ENCODE measurements at regions not wholly inside any gene's neighbourhood (a gene's known extent, or its start where the extent isn't known, plus 50 kb on each side); places are given as distances from the start of the nearest gene placed in this dataset.
"Not testable (repeated sequence)": the region's sequence is repeated elsewhere in the genome, so short reads cannot be mapped to it uniquely, and the experiment has no call there.

DNA sequence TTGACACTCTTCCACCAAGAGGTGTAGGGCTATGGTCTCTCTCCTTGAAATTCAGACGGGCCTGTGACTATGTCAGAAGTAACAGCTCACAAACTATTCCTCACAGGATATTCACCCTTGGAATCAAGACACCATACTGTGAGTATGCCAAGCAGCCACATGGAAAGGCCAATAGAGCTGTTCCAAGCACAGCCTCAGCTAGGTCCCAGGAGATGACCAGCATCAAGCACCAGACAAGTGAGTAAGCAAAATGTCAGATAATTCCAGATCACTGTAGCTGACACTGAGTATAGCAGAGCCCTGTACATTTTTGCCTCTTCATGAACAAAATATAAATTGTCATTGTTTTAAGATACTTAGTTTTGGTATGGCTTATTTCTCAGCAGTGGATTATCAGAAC, 88.1 kb upstream of the KCND2 start:
- TF ChIP-seq, protein P1, sequence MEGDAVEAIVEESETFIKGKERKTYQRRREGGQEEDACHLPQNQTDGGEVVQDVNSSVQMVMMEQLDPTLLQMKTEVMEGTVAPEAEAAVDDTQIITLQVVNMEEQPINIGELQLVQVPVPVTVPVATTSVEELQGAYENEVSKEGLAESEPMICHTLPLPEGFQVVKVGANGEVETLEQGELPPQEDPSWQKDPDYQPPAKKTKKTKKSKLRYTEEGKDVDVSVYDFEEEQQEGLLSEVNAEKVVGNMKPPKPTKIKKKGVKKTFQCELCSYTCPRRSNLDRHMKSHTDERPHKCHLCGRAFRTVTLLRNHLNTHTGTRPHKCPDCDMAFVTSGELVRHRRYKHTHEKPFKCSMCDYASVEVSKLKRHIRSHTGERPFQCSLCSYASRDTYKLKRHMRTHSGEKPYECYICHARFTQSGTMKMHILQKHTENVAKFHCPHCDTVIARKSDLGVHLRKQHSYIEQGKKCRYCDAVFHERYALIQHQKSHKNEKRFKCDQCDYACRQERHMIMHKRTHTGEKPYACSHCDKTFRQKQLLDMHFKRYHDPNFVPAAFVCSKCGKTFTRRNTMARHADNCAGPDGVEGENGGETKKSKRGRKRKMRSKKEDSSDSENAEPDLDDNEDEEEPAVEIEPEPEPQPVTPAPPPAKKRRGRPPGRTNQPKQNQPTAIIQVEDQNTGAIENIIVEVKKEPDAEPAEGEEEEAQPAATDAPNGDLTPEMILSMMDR (IDR thresholded peaks at IDR 0.05; ENCODE audit: control insufficient read depth, extremely low read depth, insufficient read depth): no peak
- H3K4me3 ChIP-seq (ENCODE audit: low read depth, low read length): no peak overlapping the region
- DNase-seq (ENCODE audit: low read depth): no peak

DNA sequence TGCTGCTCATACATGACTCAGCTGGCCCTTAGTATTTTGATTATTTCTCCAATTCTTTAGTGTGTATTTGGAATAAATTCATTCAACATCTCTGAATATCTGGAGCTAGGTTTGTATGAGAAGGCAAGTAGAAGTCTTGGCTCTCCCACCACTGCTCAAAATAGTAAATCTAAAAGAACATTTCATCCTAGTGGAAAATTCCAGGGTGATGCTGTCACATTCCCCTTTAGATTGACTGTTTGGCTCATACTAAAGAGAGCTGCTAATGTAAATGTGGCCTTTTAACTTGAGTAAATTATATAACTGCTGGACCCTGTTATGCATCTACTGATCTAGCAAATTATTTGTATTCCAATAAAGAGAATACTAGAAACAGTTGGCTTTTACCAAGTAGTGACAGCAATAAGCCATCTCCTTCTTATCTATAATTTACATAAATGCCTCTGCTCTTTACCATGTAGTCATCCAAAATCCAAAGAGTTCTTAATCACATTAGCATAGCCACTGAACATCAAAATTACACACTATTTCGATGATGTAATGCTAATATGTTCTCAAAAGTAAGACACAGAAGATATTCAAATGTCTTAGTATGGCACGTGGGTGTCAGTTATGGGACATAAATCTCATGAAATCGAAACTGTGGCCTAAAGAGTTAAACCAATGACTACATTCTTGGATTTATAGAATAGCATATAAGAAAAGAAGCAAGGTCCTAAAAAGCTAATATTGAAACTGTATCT, 86.9 kb upstream of the KCND2 start:
- TF ChIP-seq, protein P1 (IDR thresholded peaks at IDR 0.05; ENCODE audit: control insufficient read depth, extremely low read depth, insufficient read depth): no peak

DNA sequence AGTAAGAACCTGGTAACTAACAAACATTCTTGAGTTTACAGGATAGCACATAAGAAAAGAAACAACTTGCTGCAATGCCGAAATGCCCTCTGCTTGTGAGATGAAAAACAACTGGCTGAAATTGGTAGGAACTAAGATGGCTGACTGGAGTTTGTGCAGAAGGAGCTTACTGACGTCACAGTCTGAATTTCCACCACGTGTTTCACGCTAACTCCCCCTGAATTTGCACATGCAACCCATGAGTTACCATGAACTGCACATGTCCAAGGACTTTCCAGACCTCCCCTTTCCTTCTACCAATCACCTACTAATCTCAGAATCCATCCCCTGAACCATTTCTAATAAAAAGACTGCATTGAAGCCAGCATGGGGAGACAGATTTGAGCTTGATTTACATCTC, 86.3 kb upstream of the KCND2 start:
- no peak for DNase-seq (ENCODE audit: low read depth)
- H3K4me3 ChIP-seq (ENCODE audit: low read depth, low read length): no peak overlapping the region
- TF ChIP-seq, protein P1 (IDR thresholded peaks at IDR 0.05; ENCODE audit: control insufficient read depth, extremely low read depth, insufficient read depth): no peak

More for the DNA sequence above, 86.9 kb upstream of the KCND2 start:
- DNase-seq (ENCODE audit: low read depth): no peak
- no peak overlapping the region for H3K4me3 ChIP-seq (ENCODE audit: low read depth, low read length)

DNA sequence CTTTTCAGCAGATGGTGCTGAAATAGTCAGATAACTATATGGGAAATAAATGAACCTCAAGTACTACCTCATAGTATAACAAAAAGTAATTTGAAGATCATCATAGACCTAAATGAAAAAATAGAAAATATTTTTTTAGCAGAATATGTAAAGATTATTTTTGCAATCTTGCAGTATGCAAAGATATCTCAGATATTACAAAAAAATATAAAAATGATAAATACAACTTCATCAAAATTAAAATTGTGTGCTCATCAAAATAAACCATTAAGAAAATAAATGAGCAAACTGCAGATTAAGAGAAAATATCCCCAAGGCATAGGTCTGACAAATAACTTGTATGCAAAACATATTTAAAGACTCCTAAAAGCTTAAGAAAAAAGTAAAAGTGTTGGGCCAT, 83.4 kb upstream of the KCND2 start:
- H3K4me3 ChIP-seq (ENCODE audit: low read depth, low read length): no peak overlapping the region

DNA sequence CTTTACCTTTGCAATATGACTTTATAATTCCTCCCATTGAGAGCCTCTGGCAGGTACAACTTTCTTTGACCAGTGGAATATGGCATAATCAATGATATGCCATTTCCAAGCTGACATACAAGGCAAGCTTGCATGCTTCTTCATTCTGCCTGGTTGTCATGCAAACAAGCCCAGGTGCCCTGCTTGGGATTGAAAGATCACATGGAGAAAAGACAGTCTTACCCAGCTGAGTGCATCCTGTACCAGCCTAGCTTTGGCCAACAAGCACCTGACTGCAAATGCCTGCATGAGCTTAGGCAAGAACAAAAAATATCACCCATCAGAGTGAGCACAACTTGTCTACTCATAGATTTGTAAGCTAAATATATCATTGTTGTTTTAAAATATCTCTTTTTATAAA, 82.9 kb upstream of the KCND2 start:
- DNase-seq (ENCODE audit: low read depth): no peak
- TF ChIP-seq, protein P1 (IDR thresholded peaks at IDR 0.05; ENCODE audit: control insufficient read depth, extremely low read depth, insufficient read depth): no peak

More for the DNA sequence above, 83.4 kb upstream of the KCND2 start:
- TF ChIP-seq, protein P1 (IDR thresholded peaks at IDR 0.05; ENCODE audit: control insufficient read depth, extremely low read depth, insufficient read depth): no peak
- DNase-seq (ENCODE audit: low read depth): no peak

DNA sequence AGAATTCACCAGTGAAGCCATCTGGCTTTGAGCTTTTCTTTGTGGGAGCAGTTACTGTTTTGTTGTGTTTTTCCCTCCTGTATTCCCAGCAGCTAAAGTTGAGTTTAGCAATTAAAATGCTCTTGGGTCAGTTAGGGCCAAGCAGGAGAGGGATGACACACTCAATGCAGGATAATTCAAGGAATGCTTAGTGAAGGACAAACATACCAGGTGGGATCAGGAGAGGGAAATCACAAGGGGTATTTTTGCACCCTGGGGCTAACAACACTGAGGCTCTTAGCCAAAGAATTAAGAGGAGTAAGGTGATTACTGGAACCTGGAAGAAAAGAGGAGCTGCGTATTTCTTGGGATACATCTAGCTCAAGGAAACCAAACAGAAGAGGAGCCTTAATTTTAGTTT, 82.4 kb upstream of the KCND2 start:
- DNase-seq (ENCODE audit: low read depth): no peak
- H3K4me3 ChIP-seq (ENCODE audit: low read depth, low read length): no peak overlapping the region
- TF ChIP-seq, protein P1 (IDR thresholded peaks at IDR 0.05; ENCODE audit: control insufficient read depth, extremely low read depth, insufficient read depth): no peak

More for the DNA sequence above, 82.9 kb upstream of the KCND2 start:
- H3K4me3 ChIP-seq (ENCODE audit: low read depth, low read length): no peak overlapping the region

DNA sequence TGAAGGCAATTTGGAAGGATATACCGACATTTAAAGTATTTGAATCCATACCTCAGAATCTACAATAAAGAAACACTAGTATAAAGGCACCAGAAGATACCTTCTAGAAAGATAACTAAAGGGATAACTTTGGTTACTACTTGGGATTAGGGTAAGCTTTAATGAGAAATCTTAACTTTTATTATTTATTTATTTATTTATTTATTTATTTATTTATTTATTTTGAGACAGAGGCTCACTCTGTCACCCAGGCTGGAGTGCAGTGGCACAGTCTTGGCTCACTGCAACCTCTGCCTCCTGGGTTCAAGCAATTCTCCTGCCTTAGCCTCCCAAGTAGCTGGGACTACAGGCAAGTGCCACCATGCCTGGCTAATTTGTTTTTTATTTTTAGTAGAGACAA, 81.6 kb upstream of the KCND2 start:
- not testable (repeated sequence) for DNase-seq (ENCODE audit: low read depth); H3K4me3 ChIP-seq (ENCODE audit: low read depth, low read length)

Data from LNCaP clone FGC (cell line).